Psoas muscle (tissue), 7 donors: ENCODE measurements at regions not wholly inside any gene's neighbourhood (a gene's known extent, or its start where the extent isn't known, plus 50 kb on each side); places are given as distances from the start of the nearest gene placed in this dataset.

ENCODE experiments used
- ATAC-seq, 4 donors: fragments of 200-7000 bp; cut with Tn5 transposase; one replicate each; pipeline ENCODE4 v1.9.1; 2020; ENCODE audit warnings: moderate library complexity in 3 of 4, mild to moderate bottlenecking in 2 of 4
- DNase-seq, 2 donors: peaks; one replicate each; pipeline ENCODE4 v3.0.0-alpha.2; 2020
- H3K27ac ChIP-seq: fragments of 200-600 bp; one replicate; pipeline ENCODE4 v1.8.0; 2022
- H3K27me3 ChIP-seq, 3 donors: fragments of 200-600 bp in 1 of 3; one replicate each; pipeline versions ENCODE4 v1.6.1 to v1.8.0; 2013 to 2022; ENCODE audit warnings: low read length in 2 of 3, mild to moderate bottlenecking in 2 of 3, moderate library complexity in 1 of 3; ENCODE audit not compliant: insufficient read depth in 3 of 3
- H3K36me3 ChIP-seq, 2 donors: fragments of 200-600 bp in 1 of 2; one replicate each; pipeline versions ENCODE4 v1.6.1 to v1.8.0; 2013 to 2022; ENCODE audit warnings: low read depth in 1 of 2, mild to moderate bottlenecking in 1 of 2, moderate library complexity in 1 of 2; ENCODE audit not compliant: insufficient read depth in 1 of 2
- H3K4me1 ChIP-seq: fragments of 200-600 bp; one replicate; pipeline ENCODE4 v1.8.0; 2022
- H3K4me3 ChIP-seq: fragments of 200-600 bp; one replicate; pipeline ENCODE4 v1.8.0; 2022; ENCODE audit warnings: mild to moderate bottlenecking
- H3K9me3 ChIP-seq: fragments of 200-600 bp; one replicate; pipeline ENCODE4 v1.8.0; 2022
- WGBS, 3 donors: extraction: QIAGEN DNeasy Blood & Tissue Kit; methylation state at CpG; one replicate each; pipeline versions ENCODE4 v1.1.6 to v1.1.7; 2013; 5-methylcytosine and 5-hydroxymethylcytosine counted together
- intact Hi-C, 2 donors: fragments of 100-400 bp; cut with DNase I; formaldehyde crosslinking; loops; one replicate each; pipeline versions ENCODE4 v1.11.0 to v1.14.2; 2022
- TF ChIP-seq, protein P1 (sequence below): fragments of 200-600 bp; IDR thresholded peaks from one replicate; pipeline ENCODE4 v1.8.0; 2022; ENCODE audit warnings: antibody characterized with exemption
- donor health status: healthy with polysubstance abuse.
- donor health status: DM: no; HTN: no; CAD: no; lungs with moderate emphysema.
- donor health status: Bipolar disorder and iron deficiency.
- donor health status: healthy.
- donor health status: DM: yes; HTN: yes; CAD: no.
- donor health status: DM: no; HTN: no; CAD: no.
- donor health status: DM: yes; HTN: yes; CAD: no.

DNA sequence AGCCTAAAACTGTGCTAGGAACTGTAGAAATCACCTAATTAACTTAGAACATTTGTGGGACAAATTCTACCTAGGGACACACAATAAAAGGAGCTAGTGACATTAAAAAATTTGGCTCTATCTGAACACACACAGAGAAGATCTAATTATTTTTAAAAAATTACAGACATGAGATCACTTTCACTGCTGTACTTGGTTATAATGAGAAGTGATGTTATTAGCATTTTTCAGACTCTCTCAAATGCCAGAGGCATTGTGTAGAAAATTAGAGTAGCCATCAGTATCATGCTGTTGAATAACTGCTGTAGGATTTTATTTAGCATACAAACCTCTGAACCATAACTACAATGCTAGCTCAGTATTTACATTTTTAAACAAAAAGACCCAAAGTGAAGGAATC lies 109.1 kb upstream of the ANK2 start:
- no peaks in the 10 kb centered on the region for H3K36me3 ChIP-seq
- intact Hi-C loops: loop anchor here (10.0 kb wide), 2 partner anchors 134 to 306 kb away; partner anchors contain the start of genes LARP7 (in 1 of the 2) and ZGRF1 (in 1 of the 2)
- no peak for ATAC-seq

DNA sequence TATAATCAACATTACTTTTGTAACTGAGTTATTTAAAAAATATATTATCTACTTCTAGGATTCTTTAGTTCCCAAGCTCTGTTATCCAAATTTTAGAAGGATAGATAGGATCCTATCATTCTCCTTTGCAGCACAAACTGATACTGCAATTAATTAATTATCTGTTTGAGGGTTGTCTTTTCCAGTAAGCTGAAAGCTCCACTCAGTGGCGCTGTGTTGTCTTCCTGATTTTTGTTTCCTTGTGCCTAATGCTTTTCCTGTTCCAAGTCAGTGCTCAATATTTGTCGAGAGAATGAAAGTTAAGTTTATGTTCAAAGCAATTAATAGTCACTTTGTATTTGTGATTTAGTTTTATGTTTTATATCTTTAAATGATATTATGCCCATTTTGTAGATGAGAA lies 107.4 kb upstream of the ANK2 start:
- intact Hi-C loops: loop anchor here (10.0 kb wide), 2 partner anchors 133 to 307 kb away; partner anchors contain the start of genes LARP7 (in 1 of the 2) and ZGRF1 (in 1 of the 2)
- TF ChIP-seq, protein P1, sequence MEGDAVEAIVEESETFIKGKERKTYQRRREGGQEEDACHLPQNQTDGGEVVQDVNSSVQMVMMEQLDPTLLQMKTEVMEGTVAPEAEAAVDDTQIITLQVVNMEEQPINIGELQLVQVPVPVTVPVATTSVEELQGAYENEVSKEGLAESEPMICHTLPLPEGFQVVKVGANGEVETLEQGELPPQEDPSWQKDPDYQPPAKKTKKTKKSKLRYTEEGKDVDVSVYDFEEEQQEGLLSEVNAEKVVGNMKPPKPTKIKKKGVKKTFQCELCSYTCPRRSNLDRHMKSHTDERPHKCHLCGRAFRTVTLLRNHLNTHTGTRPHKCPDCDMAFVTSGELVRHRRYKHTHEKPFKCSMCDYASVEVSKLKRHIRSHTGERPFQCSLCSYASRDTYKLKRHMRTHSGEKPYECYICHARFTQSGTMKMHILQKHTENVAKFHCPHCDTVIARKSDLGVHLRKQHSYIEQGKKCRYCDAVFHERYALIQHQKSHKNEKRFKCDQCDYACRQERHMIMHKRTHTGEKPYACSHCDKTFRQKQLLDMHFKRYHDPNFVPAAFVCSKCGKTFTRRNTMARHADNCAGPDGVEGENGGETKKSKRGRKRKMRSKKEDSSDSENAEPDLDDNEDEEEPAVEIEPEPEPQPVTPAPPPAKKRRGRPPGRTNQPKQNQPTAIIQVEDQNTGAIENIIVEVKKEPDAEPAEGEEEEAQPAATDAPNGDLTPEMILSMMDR: no peak
- no peak for ATAC-seq

More for the DNA sequence above, 109.1 kb upstream of the ANK2 start:
- Histone ChIP-seq H3K4me1 (no peaks in the 10 kb centered on the region), H3K9me3 (no peaks in the 10 kb centered on the region), H3K4me3 (no peak overlapping the region), H3K27ac (no peak overlapping the region), H3K27me3 (no peaks in the 10 kb centered on the region)
- TF ChIP-seq, protein P1: no peak
- no peak for DNase-seq

DNA sequence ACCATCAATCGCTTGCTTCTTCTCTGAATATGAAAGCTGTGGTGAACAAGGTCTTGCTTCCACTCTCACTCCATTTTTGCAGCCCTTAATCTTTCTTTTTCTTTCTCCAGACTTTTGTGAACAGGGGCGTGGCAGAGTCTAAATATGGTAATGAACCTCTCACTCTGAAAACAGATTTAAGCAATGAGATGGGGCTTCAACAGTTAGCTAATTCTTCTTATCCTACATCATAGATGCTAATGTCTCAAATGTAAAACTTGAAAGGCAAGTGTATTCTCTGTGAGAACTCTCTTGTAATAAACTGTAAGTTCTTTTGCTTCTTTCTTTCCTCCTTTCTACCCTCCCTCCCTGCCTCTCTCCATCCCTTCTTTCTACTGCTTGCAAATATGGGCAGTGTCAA lies 106.5 kb upstream of the ANK2 start:
- Histone ChIP-seq H3K9me3 (no peaks in the 10 kb centered on the region), H3K4me1 (no peaks in the 10 kb centered on the region), H3K36me3 (no peaks in the 10 kb centered on the region), H3K27me3 (no peaks in the 10 kb centered on the region), H3K27ac (no peak overlapping the region), H3K4me3 (no peak overlapping the region)
- 88 to 95% (median 92%) methylated on average over 2 of the region's 2 CpGs for WGBS, 3 donors
- TF ChIP-seq, protein P1: no peak
- ATAC-seq (no peak), DNase-seq (no peak)
- intact Hi-C loops: loop anchor here (10.0 kb wide), 2 partner anchors 132 to 308 kb away; partner anchors contain the start of genes LARP7 (in 1 of the 2) and ZGRF1 (in 1 of the 2)

More for the DNA sequence above, 107.4 kb upstream of the ANK2 start:
- WGBS, 3 donors: 84 to 87% (median 86%) methylated on average over 2 of the region's 2 CpGs
- H3K27me3 ChIP-seq: no peaks in the 10 kb centered on the region
- DNase-seq: no peak
- H3K27ac ChIP-seq: no peak overlapping the region
- H3K36me3 ChIP-seq: no peaks in the 10 kb centered on the region
- no peaks in the 10 kb centered on the region for H3K4me1 ChIP-seq
- no peaks in the 10 kb centered on the region for H3K9me3 ChIP-seq
- H3K4me3 ChIP-seq: no peak overlapping the region

DNA sequence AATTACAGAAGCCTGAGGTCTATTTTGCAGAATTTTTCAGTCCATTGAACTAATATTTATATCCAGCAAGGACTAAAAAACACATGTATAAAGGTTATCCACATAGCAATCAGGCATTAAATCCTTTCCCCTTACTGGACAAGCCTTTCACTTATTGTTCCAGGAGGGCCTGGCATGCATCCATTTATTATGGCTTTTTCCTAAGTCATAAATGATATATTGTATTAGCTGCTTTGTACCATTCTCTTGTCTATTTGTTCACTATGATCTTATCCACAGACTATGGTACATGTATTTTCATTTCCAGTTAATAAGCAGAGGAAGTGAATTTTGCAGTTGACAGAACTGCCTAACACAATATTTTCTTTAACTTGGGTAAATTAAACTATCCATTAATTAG lies 105.4 kb upstream of the ANK2 start:
- no peak overlapping the region for H3K27ac ChIP-seq
- no peaks in the 10 kb centered on the region for H3K9me3 ChIP-seq
- H3K4me3 ChIP-seq: no peak overlapping the region
- ATAC-seq (no peak), DNase-seq (no peak)
- H3K36me3 ChIP-seq: no peaks in the 10 kb centered on the region
- intact Hi-C loops: loop anchor here (10.0 kb wide), 2 partner anchors 131 to 309 kb away; partner anchors contain the start of genes LARP7 (in 1 of the 2) and ZGRF1 (in 1 of the 2)
- no peaks in the 10 kb centered on the region for H3K27me3 ChIP-seq
- TF ChIP-seq, protein P1: no peak
- H3K4me1 ChIP-seq: no peaks in the 10 kb centered on the region

DNA sequence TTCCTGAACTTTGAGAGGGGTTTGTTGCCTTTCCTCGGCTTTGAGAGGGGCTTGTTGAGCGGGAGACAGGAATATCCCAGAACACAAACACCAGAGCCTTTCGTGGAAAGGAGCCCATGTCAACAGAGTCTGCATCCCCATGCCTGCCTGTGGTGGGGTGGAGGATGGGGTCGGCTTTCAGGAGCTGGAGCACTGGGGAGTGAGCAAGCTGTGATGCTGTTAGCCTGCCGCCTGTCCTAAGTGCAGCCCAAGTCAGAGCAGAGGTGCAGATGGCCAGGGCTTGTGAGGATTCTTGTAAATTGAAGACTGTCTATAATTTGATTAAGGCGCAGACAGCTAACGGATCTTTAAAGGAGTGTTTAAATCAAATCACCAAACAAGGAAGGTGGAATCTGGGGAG lies 103.3 kb upstream of the ANK2 start:
- 67 to 73% (median 71%) methylated on average over 7 of the region's 7 CpGs for WGBS, 3 donors
- H3K36me3 ChIP-seq: no peaks in the 10 kb centered on the region
- ATAC-seq (no peak), DNase-seq (no peak)
- intact Hi-C loops: loop anchor here (10.0 kb wide), 2 partner anchors 129 to 311 kb away; partner anchors contain the start of genes LARP7 (in 1 of the 2) and ZGRF1 (in 1 of the 2)
- H3K4me1 ChIP-seq: no peaks in the 10 kb centered on the region
- no peak overlapping the region for H3K27ac ChIP-seq
- TF ChIP-seq, protein P1: no peak
- H3K27me3 ChIP-seq: no peaks in the 10 kb centered on the region
- H3K4me3 ChIP-seq: no peak overlapping the region
- no peaks in the 10 kb centered on the region for H3K9me3 ChIP-seq
